Lung (tissue), 11 donors: ENCODE measurements at regions not wholly inside any gene's neighbourhood (a gene's known extent, or its start where the extent isn't known, plus 50 kb on each side); places are given as distances from the start of the nearest gene placed in this dataset.

Experiments used
- ATAC-seq: fragments of 200-7000 bp; cut with Tn5 transposase; one replicate; pipeline ENCODE4 v1.9.1; 2020; ENCODE audit warnings: moderate number of reproducible peaks; ENCODE audit not compliant: insufficient read depth, low FRiP score
- DNase-seq, 3 donors: peaks; one replicate each; pipeline ENCODE4 v3.0.0-alpha.2; 2013 to 2017
- H3K27ac ChIP-seq, 2 donors: one replicate each; pipeline ENCODE4 v1.5.1; 2013; ENCODE audit warnings: mild to moderate bottlenecking in 2 of 2, moderate library complexity in 2 of 2, control low read depth in 1 of 2, inconsistent platforms in 1 of 2, low read depth in 1 of 2, low read length in 1 of 2
- H3K27me3 ChIP-seq, 3 donors: one replicate each; pipeline ENCODE4 v1.5.1; 2013; ENCODE audit warnings: low read length in 2 of 3; ENCODE audit not compliant: control insufficient read depth in 3 of 3, insufficient read depth in 3 of 3
- H3K36me3 ChIP-seq, 4 donors: one replicate each; pipeline ENCODE4 v1.5.1; 2013; ENCODE audit warnings: low read length in 4 of 4, mild to moderate bottlenecking in 1 of 4, moderate library complexity in 1 of 4; ENCODE audit not compliant: control insufficient read depth in 4 of 4, insufficient read depth in 4 of 4
- H3K4me1 ChIP-seq, 5 donors: one replicate each; pipeline ENCODE4 v1.5.1; 2013; ENCODE audit warnings: low read length in 5 of 5, mild to moderate bottlenecking in 2 of 5, moderate library complexity in 1 of 5; ENCODE audit not compliant: control insufficient read depth in 5 of 5, insufficient read depth in 5 of 5
- H3K4me3 ChIP-seq: one replicate; pipeline ENCODE4 v1.5.1; 2013; ENCODE audit warnings: mild to moderate bottlenecking, control low read depth, moderate library complexity
- H3K9ac ChIP-seq, 2 donors: one replicate each; pipeline ENCODE4 v1.5.1; 2013; ENCODE audit warnings: low read length in 2 of 2, control low read depth in 1 of 2; ENCODE audit not compliant: insufficient read depth in 1 of 2
- H3K9me3 ChIP-seq, 4 donors: one replicate each; pipeline ENCODE4 v1.5.1; 2013; ENCODE audit warnings: low read length in 3 of 4, mild to moderate bottlenecking in 1 of 4, moderate library complexity in 1 of 4; ENCODE audit not compliant: control insufficient read depth in 4 of 4, insufficient read depth in 3 of 4
- WGBS, 2 donors: extraction: QIAGEN DNeasy Blood & Tissue Kit; methylation state at CpG; one replicate each; pipeline ENCODE4 v1.1.7; 2013; 5-methylcytosine and 5-hydroxymethylcytosine counted together
- TF ChIP-seq, protein P1 (sequence below): IDR thresholded peaks from 2 replicates; pipeline ENCODE4 v1.5.1; 2012; ENCODE audit warnings: mild to moderate bottlenecking; ENCODE audit errors: control extremely low read depth, extremely low read depth
- donor health status: control.
- donor health status: control.
- donor health status: Bipolar disorder and iron deficiency.
- donor health status: healthy.
- donor health status: DM: yes; HTN: yes; CAD: no.

DNA sequence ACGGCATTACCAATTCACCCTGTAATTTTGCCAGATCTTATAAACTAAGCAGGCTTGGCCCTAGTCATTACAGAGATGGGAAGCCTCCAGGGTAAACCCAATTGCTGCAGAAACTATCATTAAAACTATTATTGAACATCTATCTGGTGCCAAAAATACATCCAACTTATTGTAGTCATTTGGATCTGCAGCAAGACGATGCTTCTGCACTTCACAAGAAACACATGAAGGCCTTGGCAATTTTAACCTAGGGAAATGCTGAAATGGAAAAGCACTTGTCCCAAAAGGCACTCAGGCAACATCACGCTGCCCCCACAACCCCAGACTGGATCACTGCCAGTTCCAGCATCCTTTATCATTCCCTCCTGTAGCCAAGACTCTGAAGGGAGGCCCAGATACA is 85.3 kb upstream of the ACVR2A start:
- H3K9me3 ChIP-seq = no peaks in the 10 kb centered on the region
- no peaks in the 10 kb centered on the region for H3K4me1 ChIP-seq
- TF ChIP-seq, protein P1, sequence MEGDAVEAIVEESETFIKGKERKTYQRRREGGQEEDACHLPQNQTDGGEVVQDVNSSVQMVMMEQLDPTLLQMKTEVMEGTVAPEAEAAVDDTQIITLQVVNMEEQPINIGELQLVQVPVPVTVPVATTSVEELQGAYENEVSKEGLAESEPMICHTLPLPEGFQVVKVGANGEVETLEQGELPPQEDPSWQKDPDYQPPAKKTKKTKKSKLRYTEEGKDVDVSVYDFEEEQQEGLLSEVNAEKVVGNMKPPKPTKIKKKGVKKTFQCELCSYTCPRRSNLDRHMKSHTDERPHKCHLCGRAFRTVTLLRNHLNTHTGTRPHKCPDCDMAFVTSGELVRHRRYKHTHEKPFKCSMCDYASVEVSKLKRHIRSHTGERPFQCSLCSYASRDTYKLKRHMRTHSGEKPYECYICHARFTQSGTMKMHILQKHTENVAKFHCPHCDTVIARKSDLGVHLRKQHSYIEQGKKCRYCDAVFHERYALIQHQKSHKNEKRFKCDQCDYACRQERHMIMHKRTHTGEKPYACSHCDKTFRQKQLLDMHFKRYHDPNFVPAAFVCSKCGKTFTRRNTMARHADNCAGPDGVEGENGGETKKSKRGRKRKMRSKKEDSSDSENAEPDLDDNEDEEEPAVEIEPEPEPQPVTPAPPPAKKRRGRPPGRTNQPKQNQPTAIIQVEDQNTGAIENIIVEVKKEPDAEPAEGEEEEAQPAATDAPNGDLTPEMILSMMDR = no peak
- ATAC-seq (no peak), DNase-seq (no peak)
- no peaks in the 10 kb centered on the region for H3K27me3 ChIP-seq
- WGBS, 2 donors = 52 to 84% methylated on average over 3 of the region's 3 CpGs
- no peaks in the 10 kb centered on the region for H3K36me3 ChIP-seq
- no peak overlapping the region for H3K9ac ChIP-seq
- H3K27ac ChIP-seq = no peak overlapping the region
- no peak overlapping the region for H3K4me3 ChIP-seq

DNA sequence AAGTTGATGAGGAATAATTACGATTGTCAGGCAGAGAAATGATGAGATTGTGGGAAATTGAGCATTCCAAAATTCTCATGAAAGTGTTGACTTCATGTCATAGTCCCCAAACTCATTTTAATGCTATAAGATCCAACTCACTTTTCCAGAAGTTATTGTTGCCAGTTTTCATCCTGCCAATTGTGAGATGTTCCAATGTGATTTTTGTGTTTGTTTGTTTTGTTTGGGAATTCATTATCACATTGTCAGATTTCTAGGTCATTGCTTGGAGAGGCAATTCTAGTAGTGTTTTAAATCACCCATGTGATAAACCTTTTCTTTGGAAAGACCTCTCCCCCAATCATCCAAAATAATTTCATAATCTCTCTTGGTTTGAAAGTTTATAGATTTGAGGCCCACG is 86.0 kb upstream of the ACVR2A start:
- H3K4me1 ChIP-seq = no peaks in the 10 kb centered on the region
- no peak for ATAC-seq
- WGBS, 2 donors = 83 to 96% methylated on average over 2 of the region's 2 CpGs
- DNase-seq = no peak
- H3K9ac ChIP-seq = no peak overlapping the region
- no peaks in the 10 kb centered on the region for H3K27me3 ChIP-seq
- H3K4me3 ChIP-seq = no peak overlapping the region
- no peaks in the 10 kb centered on the region for H3K9me3 ChIP-seq
- no peaks in the 10 kb centered on the region for H3K36me3 ChIP-seq
- H3K27ac ChIP-seq = no peak overlapping the region
- TF ChIP-seq, protein P1 = no peak

DNA sequence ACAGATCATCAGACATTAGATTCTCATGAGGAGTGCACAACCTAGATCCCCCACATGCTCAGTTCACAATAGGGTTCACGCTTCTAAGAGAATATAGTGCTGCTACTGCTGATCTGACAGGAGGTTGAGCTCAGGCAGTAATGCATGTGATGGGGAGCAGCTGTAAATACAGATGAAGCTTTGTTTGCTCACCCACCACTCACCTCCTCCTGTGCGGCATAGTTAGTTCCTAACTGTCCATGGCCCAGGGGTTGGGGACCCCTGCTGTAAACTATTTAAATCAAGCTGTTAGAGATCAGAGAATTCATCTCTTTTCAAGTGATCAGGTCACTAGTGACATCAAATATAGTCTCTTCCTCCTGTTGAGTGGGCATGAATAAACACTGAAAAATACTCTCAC is 88.8 kb upstream of the ACVR2A start:
- Histone ChIP-seq H3K9me3 (no peaks in the 10 kb centered on the region), H3K9ac (no peak overlapping the region), H3K4me1 (no peaks in the 10 kb centered on the region), H3K36me3 (no peaks in the 10 kb centered on the region), H3K27me3 (no peaks in the 10 kb centered on the region), H3K4me3 (no peak overlapping the region), H3K27ac (no peak overlapping the region)
- ATAC-seq = no peak
- 70 to 84% methylated on average over 2 of the region's 2 CpGs for WGBS, 2 donors
- TF ChIP-seq, protein P1 = no peak
- DNase-seq = peak in 1 of 3 donors; percentile 12

DNA sequence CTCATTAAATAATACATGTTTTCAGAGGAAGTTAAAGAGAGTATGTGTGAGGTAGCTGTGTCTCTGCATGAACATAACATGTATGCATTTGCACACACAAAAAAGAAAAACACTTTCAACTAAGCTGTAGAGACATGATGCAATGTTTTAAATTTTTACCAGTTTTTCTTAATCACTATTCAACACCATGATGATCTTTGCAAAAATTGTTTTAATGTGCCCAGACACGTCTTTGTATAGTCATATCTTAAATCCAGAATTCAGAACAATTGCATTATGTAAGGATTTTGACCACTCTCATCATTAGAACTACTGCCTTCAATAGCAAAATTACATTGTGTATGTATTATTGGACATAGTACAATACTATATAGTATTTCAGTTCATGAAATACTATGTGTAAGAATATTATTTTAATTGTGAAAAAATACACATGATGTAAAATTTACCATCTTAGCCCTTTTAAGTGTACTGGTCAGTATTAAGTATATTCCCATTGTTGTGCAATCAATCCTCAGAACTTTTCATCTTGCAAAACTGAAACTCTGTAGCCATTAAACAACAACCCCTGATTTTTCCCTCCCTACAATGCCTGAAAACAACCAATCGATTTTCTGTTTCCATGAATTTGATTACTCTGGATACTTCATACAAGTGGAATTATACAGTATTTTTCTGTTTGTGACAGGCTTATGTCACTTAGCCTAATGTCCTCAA is 104.5 kb upstream of the ACVR2A start:
- peaks cover 0 to 4% (median 0%) of the 10 kb centered on the region in 4 donors for H3K9me3 ChIP-seq
- ATAC-seq = no peak
- no peak for DNase-seq
- no peak overlapping the region for H3K27ac ChIP-seq
- H3K4me3 ChIP-seq = no peak overlapping the region
- 84 to 86% methylated on average over 2 of the region's 2 CpGs for WGBS, 2 donors
- H3K4me1 ChIP-seq = no peaks in the 10 kb centered on the region
- H3K9ac ChIP-seq = no peak overlapping the region
- H3K36me3 ChIP-seq = no peaks in the 10 kb centered on the region
- TF ChIP-seq, protein P1 = no peak
- no peaks in the 10 kb centered on the region for H3K27me3 ChIP-seq
